MM.1S (cell line): ENCODE measurements at regions not wholly inside any gene's neighbourhood (a gene's known extent, or its start where the extent isn't known, plus 50 kb on each side); places are given as distances from the start of the nearest gene placed in this dataset.

Experiments
- EZH2 ChIP-seq: fragments of 300-600 bp; sonication (generic); optimal IDR thresholded peaks from 2 replicates; pipeline ENCODE3; 2017; ENCODE audit warnings: low read depth, mild to moderate bottlenecking, antibody characterized with exemption, low read length, mixed read lengths
- EZH2phosphoT487 ChIP-seq: fragments of 300-600 bp; sonication (generic); IDR thresholded peaks from 2 replicates; pipeline ENCODE4 v1.6.1; 2018; ENCODE audit warnings: antibody characterized with exemption, low read length
- TF ChIP-seq, protein P1 (sequence below): fragments of 300-600 bp; sonication (generic); IDR thresholded peaks from 2 replicates; pipeline ENCODE4 v1.5.1; 2016; ENCODE audit warnings: antibody characterized with exemption, low read length, mixed read lengths

DNA sequence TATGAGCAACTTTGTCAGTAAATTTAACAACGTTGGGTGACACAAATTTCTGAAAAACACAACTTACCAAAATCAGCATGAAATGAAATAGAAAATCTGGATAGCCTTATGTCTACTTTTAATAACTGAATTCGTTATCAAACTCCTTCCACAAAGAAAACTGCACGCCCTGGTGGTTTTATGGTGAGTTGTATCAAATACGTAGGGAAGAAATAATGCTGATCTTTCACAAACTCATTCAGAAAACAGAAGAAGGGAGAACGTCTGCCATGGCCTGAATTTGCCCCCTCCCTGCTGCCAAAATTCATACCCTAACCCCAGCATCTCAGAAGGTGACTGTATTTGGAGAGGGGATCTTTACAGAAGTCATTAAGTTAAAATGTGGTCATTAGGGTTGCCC lies 50.0 kb upstream of the COL18A1 start:
- TF ChIP-seq, protein P1, sequence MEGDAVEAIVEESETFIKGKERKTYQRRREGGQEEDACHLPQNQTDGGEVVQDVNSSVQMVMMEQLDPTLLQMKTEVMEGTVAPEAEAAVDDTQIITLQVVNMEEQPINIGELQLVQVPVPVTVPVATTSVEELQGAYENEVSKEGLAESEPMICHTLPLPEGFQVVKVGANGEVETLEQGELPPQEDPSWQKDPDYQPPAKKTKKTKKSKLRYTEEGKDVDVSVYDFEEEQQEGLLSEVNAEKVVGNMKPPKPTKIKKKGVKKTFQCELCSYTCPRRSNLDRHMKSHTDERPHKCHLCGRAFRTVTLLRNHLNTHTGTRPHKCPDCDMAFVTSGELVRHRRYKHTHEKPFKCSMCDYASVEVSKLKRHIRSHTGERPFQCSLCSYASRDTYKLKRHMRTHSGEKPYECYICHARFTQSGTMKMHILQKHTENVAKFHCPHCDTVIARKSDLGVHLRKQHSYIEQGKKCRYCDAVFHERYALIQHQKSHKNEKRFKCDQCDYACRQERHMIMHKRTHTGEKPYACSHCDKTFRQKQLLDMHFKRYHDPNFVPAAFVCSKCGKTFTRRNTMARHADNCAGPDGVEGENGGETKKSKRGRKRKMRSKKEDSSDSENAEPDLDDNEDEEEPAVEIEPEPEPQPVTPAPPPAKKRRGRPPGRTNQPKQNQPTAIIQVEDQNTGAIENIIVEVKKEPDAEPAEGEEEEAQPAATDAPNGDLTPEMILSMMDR: no peak
- no peak for TF ChIP-seq EZH2phosphoT487
- TF ChIP-seq EZH2: no peak
